Ammon's horn (tissue), 1 donor: ENCODE measurements at regions not wholly inside any gene's neighbourhood (a gene's known extent, or its start where the extent isn't known, plus 50 kb on each side); places are given as distances from the start of the nearest gene placed in this dataset.

Experiments used
- DNase-seq: peaks from one replicate; pipeline ENCODE4 v3.0.0-alpha.2; 2016; ENCODE audit warnings: low spot score

- no peak for DNase-seq
These were observed 378.9 kb downstream of the PMP22 start for GRCh38 chr17:14886200-14886739.

DNA sequence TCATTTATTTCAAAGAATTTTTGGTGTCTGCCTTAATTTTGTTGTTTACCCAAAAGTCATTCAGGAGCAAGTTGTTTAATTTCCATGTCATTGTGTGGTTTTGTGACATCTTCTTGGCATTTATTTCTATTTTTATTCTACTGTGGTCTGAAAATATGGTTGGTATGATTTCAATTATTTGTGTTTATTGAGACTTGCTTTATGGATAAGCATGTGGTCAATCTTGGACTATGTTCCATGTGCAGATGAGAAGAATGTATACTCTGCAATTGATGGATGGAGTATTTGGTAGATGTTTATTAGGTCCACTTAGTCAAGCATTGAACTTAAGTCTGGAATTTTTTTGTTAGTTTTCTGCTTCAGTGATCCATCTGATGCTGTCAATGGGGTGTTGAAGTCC, 383.0 kb downstream of the PMP22 start:
- no peak for DNase-seq

DNA sequence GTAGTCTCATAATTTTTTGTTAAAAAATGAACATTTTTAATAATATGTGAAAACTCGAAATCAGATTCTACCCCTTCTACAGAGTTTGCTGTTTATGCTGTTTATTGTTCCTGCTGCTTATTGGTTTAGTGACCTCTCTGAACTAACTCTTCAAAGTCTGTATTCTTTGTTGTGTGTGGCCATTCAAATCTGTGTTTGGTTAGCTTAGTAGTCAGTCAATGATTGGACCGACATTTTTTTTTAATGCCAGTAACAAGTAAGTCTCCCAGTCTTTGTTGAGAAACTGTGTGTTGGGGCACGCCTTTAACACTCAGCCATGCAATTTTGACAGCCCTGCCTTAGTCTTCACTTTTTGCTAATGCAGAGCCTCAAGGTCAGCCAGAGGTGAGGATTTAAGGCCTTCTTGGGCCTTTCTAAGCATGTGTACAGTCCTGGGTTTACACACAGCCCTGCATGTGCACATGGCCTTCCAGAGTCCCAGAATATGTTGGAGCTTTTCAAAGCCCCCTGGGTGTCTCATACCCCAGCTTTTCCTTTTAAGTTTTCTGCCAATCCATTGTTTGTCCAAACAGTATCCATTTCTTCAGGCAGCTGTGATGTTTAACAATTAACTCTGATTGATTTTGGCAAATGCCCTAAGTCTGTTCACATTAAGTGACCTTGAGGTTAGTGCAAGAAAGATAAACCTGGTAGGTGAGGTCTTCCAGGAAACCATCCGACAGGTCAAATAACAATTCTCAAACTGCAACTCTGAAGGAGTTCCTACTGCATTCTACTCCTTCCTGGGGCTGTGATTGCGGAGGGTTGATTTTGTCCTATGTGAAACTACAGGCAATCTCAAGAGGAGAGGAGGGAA, 389.3 kb downstream of the PMP22 start:
- no peak for DNase-seq

GRCh38 chr17:14873996-14874395, 391.1 kb downstream of the PMP22 start:
- no peak for DNase-seq

DNA sequence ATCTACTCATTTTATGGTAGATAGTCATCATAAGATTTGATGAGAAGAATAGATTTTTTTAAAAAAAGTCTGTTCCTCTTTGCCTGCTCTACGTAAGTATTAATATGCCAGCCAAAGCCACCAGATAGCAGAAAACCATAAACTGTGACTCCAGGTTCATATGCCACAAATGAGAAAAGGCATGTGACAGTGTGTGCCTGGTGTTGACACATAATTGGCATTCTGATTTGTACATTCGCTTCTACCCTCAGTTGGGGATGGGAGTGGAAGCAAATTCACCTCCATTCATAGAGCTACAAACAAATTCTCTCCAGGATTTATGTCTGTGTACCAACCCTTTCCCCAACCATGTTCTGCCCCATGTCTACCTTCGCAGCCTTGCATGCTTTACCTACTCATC, 391.6 kb downstream of the PMP22 start:
- no peak for DNase-seq

GRCh38 chr17:14871921-14872320, 393.2 kb downstream of the PMP22 start:
- no peak for DNase-seq

- DNase-seq: no peak
These were observed 398.9 kb downstream of the PMP22 start for GRCh38 chr17:14866266-14866665.

DNA sequence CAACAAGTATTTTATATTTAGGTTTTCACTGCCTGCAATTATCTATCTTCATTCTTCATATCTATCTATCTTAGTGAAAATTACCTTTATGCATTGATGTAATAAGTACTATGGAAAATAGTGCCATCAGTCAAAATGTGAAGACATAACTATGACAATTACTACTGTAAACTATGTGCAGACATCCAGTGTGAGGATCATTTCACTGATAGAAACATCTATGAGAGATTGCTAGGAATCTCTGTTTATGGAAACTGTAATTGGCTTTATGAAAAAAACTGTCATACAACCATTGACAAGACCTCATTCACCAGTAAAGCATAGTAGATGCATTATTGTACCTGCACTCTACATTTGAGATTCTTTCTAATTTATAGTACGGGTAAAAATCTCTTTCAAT, 401.0 kb downstream of the PMP22 start:
- DNase-seq: no peak

GRCh38 chr17:14859542-14859941, 405.6 kb downstream of the PMP22 start:
- DNase-seq: no peak

DNA sequence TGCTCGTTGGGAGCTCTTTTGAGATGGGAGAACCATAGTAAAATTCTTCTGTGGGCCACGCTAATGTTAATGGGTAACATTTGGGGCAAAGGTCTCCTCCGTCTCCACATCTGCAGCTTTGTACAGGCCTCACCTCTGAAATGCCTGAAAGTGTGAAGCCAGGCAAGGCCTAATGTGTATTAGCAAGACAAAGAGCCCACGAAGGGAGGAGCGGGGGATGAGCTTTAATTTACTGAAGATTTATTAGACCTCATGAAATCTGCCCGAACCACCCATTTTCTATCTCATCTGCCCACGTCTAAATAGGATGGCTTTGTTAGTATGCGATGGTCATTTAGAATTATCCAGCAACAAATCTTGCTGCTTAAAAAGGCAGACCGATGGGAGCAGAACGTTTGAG, 408.9 kb downstream of the PMP22 start:
- DNase-seq: no peak

DNA sequence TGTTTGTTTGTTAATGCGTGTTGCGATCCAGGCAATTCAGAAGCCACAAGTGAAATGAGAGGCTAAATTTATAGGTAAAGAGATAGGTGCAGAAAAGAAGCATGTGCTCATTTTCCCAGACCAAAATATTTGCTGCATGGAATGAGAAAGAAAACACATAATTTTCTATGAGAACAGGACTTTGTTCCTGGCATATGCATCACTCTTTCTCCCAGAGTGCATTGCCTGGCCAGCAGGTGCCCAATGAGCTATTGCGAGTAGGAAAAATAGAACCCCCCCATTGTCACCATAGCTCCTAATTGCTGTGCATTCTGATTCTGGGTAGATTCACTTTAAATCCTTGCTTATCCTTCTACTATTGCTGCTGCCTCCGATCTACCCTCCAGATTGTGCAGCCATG, 410.4 kb downstream of the PMP22 start:
- DNase-seq: no peak

DNA sequence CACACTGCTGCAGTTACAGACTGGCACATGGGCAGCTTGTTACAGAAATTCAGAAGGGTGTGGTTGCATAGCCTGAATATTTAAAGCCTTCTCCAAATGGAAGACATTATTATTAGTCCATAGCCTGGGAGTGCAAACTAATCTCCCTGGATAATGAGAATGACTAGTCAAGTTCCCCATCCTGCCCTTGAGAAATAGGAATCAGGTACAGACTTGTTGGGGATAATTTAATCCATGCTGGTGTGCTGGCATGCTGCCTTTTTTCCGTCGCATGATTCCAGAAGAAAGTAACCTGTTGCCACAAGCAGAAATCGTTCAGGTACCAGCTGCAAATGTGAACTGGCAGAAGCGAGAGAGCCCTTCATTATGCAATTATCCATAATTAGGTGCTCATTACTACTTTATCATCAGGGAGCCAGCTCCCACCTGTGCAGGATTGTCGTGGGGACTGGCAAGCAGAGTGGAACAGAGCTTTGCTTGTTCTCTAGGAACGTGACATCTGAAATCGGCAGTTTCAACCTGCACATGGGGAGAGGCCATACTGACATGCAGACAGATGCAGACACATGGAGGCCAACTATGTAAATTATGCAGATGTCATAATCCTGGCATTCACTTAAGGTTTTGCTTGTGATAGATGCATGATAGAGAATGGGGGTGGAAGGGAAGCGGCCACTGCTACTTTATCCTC, 419.4 kb downstream of the PMP22 start:
- DNase-seq: no peak

GRCh38 chr17:14843086-14843795, 421.9 kb downstream of the PMP22 start:
- DNase-seq: no peak

DNA sequence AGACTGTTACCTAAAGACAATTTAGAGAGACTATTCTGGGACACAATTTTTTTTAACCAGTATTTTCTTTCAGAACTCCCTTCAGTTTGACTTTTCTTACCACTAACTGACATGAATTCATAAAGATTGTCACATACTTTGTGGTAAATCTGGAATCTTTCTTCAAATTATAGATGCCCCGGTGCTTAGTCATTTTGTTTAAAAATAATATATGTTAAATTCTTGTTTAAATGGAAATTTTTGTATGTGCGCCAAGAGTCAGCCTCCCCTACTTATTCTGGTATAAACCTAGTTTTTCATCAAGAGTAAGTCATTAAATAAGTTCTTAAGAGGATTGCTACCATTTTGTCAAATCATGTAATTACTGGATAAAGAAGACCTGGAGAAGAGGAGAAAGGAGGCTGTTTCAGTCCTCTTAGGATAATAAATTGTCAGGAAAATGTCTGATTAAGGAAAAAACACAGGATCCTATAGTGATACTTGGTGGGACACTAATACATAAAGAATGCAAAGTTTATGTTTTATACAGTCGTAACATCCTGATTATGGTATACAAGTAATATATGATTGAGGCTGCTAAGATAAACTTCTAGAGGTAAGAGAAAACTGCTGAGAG, 424.4 kb downstream of the PMP22 start:
- no peak for DNase-seq

DNA sequence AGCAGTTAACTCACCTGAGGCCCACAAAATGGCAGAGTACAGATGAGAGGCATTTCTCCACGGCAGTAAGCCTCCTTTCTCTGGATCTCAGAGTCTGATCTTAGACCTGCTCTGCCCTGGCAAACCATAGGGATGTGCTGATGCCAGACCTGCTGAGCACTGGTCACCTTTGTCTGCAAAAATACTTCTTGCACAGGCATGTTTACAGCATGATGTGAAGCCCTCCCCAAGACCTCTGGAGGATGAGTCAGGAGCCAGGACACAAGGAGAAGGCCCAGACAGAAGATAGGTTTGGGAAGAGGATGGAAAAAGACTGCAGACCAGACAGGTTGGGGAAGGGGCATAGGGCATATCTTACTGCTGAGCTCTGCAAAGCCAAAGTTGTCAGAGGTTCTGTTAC, 426.6 kb downstream of the PMP22 start:
- no peak for DNase-seq

DNA sequence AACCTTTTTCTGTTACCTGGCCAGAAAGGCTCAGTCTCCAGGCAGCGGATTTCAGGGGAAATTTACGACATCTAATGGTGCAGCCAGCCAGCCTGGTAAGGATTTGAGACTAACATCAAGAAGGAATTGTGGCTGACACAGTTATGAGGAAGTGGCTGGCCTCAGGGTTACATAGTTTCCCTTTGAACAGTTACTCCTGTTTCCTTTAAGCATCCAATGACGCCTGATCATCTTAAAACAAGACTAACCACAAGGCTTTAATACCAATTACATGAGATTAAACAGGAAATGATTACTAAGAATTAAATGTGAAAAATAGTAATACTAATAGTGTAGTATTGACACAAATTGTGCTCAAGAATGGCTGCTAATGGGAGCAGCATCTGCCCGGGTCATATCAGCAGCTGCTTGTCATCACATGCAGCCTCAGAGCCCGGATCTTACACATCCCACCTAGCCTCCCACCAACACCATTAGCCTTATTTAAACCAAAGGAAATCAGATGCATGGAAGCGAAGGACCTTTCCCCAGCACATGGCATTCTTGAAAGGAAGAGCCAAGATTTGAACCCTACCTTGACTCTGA, 431.8 kb downstream of the PMP22 start:
- no peak for DNase-seq

DNA sequence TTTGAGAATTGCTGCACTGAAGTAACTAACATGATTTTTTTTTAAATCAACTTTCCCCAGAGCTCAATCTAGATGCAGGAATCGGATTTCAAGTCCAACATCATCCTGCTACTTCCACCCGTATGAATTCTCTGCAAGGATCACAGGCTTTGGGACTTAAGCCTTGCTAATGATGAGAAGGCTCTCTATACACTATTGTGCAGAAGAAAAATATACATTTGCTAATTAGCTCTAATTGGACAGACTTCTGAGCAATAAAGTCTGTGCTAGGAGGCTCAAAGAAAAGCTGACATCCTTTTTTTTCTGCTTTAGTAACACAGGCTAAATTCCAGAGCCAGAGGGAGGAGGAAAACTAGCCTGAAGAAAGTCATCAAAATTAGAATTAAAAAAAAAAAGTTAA, 433.6 kb downstream of the PMP22 start:
- no peak for DNase-seq

- DNase-seq: no peak
These were observed 437.7 kb downstream of the PMP22 start for GRCh38 chr17:14827396-14827919.

GRCh38 chr17:14826358-14826757, 438.8 kb downstream of the PMP22 start:
- no peak for DNase-seq

DNA sequence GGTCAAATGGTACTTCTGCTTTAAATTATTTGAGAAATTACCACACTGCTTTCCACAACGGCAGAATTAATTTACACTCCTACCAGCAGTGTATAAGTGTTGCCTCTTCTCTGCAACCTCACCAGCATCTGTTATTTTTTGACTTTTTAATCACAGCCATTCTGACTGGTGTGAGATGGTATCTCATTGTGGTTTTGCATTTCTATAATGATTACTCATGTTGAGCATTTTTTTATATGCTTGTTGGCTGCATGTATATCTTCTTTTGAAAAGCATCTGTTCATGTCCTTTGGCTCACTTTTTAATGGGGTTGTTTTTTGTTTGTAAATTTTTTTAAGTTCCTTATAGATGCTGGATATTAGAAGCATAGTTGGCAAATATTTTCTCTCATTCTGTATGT, 446.7 kb downstream of the PMP22 start:
- DNase-seq: no peak

DNA sequence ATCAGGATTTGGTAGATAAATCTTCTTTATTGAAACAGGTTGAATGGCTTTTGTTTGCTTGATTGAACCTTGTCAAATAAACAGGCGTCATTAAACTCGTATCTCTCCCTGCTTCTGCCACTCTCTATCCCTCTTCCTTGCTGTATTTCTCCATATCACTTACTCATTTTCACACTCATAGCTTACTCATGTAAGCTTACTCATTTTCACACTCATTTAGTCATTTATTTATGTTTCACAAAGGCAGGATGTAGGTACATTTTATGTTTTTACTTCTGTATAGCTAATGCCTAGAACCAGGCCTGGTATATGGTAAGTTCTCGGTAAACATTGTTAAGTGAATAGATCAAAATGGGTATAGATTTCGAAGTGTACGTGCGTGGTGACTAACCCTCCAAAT, 450.0 kb downstream of the PMP22 start:
- no peak for DNase-seq
